ENCODE measurements at regions not wholly inside any gene's neighbourhood (a gene's known extent, or its start where the extent isn't known, plus 50 kb on each side); places are given as distances from the start of the nearest gene placed in this dataset.

DNA sequence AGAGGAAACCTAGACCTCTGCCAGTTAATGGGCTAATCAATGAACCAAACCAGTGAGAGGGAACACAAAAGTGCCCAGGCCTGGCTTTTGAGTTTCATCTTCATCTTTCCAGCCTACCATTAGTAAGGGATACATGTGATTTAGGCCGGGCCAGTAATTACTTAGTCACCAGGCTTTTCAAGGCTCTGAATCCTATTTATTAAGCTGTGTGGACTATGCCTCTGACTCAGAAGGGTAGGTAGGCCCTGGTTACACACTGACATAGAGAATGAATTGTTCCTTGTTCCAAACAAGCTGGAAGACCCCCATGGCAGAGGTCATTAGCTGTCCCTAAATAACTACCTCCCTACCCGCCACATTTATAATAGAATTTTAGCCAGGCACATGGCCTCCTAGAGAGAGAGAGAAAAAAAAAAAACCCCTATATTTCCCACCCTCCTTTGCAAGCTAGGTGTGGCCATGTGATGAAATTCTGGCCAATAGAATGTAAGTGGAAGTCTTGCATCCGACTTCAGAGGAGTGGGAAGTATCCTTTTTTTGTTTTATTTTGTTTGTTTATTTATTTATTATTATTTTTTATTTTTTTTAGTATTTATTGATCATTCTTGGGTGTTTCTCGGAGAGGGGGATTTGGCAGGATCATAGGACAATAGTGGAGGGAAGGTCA, 112.3 kb upstream of the BCOR start:
- intact Hi-C loops (cut with DNase I), result no loop called here
- H3K4me3 ChIP-seq, result no peak overlapping the region
- 96% methylated on average over 4 of the region's 4 CpGs for WGBS

DNA sequence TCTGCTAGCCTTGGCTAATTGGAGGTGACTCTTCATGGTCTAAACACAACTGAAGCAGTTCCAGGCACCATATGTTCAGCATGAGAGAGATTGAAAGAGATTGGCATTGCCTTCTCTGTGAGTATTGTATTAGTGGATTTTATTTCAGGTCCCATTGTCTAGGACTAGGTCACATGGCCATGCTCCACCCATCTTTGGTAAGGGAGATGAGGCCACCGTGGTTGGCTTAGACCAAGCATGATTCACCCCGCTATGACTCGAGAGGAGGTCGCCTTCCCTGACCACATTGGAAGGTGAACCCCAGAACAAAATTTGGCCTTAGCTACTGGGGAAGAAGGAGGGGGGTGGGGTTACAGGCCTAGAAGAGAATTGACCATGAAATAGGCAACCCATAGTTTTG, 109.9 kb upstream of the BCOR start:
- no peak overlapping the region for H3K4me3 ChIP-seq
- H3K27ac ChIP-seq, result no peak overlapping the region
- TF ChIP-seq, protein P1, sequence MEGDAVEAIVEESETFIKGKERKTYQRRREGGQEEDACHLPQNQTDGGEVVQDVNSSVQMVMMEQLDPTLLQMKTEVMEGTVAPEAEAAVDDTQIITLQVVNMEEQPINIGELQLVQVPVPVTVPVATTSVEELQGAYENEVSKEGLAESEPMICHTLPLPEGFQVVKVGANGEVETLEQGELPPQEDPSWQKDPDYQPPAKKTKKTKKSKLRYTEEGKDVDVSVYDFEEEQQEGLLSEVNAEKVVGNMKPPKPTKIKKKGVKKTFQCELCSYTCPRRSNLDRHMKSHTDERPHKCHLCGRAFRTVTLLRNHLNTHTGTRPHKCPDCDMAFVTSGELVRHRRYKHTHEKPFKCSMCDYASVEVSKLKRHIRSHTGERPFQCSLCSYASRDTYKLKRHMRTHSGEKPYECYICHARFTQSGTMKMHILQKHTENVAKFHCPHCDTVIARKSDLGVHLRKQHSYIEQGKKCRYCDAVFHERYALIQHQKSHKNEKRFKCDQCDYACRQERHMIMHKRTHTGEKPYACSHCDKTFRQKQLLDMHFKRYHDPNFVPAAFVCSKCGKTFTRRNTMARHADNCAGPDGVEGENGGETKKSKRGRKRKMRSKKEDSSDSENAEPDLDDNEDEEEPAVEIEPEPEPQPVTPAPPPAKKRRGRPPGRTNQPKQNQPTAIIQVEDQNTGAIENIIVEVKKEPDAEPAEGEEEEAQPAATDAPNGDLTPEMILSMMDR (IDR thresholded peaks at IDR 0.05), result no peak
- TF ChIP-seq POLR2AphosphoS5 (IDR thresholded peaks at IDR 0.05) (no peak), POLR2A (IDR thresholded peaks at IDR 0.05) (no peak)
- no peaks in the 10 kb centered on the region for H3K9me3 ChIP-seq
- no peaks in the 10 kb centered on the region for H3K36me3 ChIP-seq
- intact Hi-C loops (cut with DNase I), result no loop called here
- DNase-seq (ENCODE audit: low spot score), result no peak
- WGBS, result 77% methylated on average over 4 of the region's 4 CpGs
- no peaks in the 10 kb centered on the region for H3K4me1 ChIP-seq (replicated peaks)
- no peaks in the 10 kb centered on the region for H3K27me3 ChIP-seq (replicated peaks; ENCODE audit: insufficient read depth)

More for the DNA sequence above, 112.3 kb upstream of the BCOR start:
- Histone ChIP-seq H3K27ac (no peak overlapping the region), H3K4me1 (replicated peaks) (no peaks in the 10 kb centered on the region), H3K36me3 (no peaks in the 10 kb centered on the region), H3K27me3 (replicated peaks; ENCODE audit: insufficient read depth) (no peaks in the 10 kb centered on the region), H3K9me3 (no peaks in the 10 kb centered on the region)
- TF ChIP-seq POLR2AphosphoS5 (IDR thresholded peaks at IDR 0.05), result no peak
- TF ChIP-seq, protein P1 (IDR thresholded peaks at IDR 0.05), result no peak
- no peak for TF ChIP-seq POLR2A (IDR thresholded peaks at IDR 0.05)
- no peak for DNase-seq (ENCODE audit: low spot score)

DNA sequence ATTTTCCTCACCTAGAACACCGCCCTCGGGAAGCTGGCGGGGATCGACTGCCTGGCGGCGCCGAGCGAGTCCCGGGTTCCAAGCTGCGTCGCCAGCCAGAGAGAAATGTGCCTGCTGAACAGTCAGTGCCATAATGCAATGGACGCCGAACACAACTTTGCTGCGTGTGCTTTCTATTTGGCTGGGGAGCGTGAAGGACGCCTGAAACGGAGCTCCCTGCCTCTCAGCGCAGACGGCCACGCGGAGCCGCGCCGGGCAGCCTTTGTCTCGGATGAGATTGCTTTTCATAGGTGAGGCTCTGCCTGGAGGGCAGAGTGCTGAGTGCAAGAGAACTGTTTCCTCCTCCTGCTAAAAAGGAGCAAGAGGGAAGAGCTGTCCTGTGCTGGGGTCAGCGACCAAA, 107.7 kb upstream of the BCOR start:
- intact Hi-C loops (cut with DNase I), result no loop called here

DNA sequence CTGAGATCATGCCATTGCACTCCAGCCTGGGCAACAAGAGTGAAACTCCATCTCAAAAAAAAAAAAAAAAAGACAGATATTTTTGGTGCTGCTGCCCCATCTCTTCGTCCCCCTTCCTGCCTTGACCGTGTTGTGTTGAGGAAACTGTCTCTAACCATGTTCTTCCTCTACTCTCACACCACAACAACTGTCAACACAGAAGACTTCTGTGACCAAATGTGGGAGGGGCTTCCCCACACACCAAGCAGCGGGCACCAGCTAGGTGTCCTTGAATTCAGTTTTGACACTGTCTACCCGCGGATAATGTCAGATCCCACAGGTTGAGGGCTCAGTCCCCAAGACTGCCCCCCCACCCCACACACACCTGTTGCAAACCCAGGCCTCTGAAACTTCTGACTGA, 104.7 kb upstream of the BCOR start:
- no peaks in the 10 kb centered on the region for H3K36me3 ChIP-seq
- intact Hi-C loops (cut with DNase I), result no loop called here
- 85% methylated on average over 5 of the region's 5 CpGs for WGBS
- TF ChIP-seq POLR2AphosphoS5 (IDR thresholded peaks at IDR 0.05) (no peak), POLR2A (IDR thresholded peaks at IDR 0.05) (no peak)
- TF ChIP-seq, protein P1 (IDR thresholded peaks at IDR 0.05), result no peak
- no peak overlapping the region for H3K27ac ChIP-seq
- DNase-seq (ENCODE audit: low spot score), result no peak
- H3K9me3 ChIP-seq, result no peaks in the 10 kb centered on the region
- no peaks in the 10 kb centered on the region for H3K27me3 ChIP-seq (replicated peaks; ENCODE audit: insufficient read depth)
- H3K4me1 ChIP-seq (replicated peaks), result no peaks in the 10 kb centered on the region
- no peak overlapping the region for H3K4me3 ChIP-seq

More for the DNA sequence above, 107.7 kb upstream of the BCOR start:
- H3K4me1 ChIP-seq (replicated peaks), result no peaks in the 10 kb centered on the region
- H3K4me3 ChIP-seq, result no peak overlapping the region
- no peaks in the 10 kb centered on the region for H3K27me3 ChIP-seq (replicated peaks; ENCODE audit: insufficient read depth)
- TF ChIP-seq POLR2A (IDR thresholded peaks at IDR 0.05) (no peak), POLR2AphosphoS5 (IDR thresholded peaks at IDR 0.05) (no peak)
- TF ChIP-seq, protein P1 (IDR thresholded peaks at IDR 0.05), result no peak
- H3K36me3 ChIP-seq, result no peaks in the 10 kb centered on the region
- H3K27ac ChIP-seq, result no peak overlapping the region
- WGBS, result 51% methylated on average over 13 of the region's 26 CpGs
- DNase-seq (ENCODE audit: low spot score), result no peak
- no peaks in the 10 kb centered on the region for H3K9me3 ChIP-seq

DNA sequence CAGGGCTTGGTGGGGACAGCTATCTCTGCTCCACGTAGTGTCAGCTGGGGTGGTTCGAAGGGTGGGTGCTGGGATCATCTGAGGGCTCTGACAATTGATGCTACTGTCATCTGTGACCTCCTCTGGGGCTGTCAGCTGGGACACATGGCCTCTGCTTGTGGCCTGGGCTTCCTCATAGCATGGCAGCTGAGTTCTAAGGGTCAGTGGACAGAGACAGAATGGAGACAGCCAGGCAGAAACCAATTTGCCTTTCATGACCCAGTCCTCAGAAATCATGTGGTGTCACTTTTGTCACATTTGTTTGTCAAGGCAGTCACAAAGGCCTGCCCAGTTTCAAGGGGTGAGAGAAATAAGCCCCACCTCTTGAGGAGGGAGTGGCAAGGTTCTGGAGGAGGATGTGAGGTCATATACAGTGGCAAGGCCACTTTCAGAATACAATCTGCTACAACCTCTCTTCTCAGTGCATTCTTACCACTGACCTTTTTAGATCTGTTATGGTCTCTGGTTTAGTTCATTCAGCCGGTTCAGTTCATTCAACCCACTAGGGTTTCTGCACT, 103.6 kb upstream of the BCOR start:
- no peak overlapping the region for H3K27ac ChIP-seq
- TF ChIP-seq, protein P1 (IDR thresholded peaks at IDR 0.05), result no peak
- TF ChIP-seq POLR2A (IDR thresholded peaks at IDR 0.05) (no peak), POLR2AphosphoS5 (IDR thresholded peaks at IDR 0.05) (no peak)
- no peaks in the 10 kb centered on the region for H3K36me3 ChIP-seq
- H3K9me3 ChIP-seq, result no peaks in the 10 kb centered on the region
- no peak overlapping the region for H3K4me3 ChIP-seq
- intact Hi-C loops (cut with DNase I), result no loop called here
- no peak for DNase-seq (ENCODE audit: low spot score)
- no peaks in the 10 kb centered on the region for H3K4me1 ChIP-seq (replicated peaks)
- H3K27me3 ChIP-seq (replicated peaks; ENCODE audit: insufficient read depth), result no peaks in the 10 kb centered on the region
- 100% methylated on average over 1 of the region's 3 CpGs for WGBS
